H1 (cell line): ENCODE measurements at regions not wholly inside any gene's neighbourhood (a gene's known extent, or its start where the extent isn't known, plus 50 kb on each side); places are given as distances from the start of the nearest gene placed in this dataset.

ENCODE experiments used
- CTCF ChIA-PET: fragments of 300-600 bp; sonication (Branson Sonifier 250); formaldehyde crosslinking; loops from one replicate; lab custom pipeline; 2021; ENCODE audit not compliant: partially characterized antibody; lab: Charles Lee
- POLR2A ChIA-PET: fragments of 300-600 bp; sonication (Branson Sonifier 250); formaldehyde crosslinking; loops from one replicate; lab custom pipeline; 2021; ENCODE audit warnings: inconsistent platforms; ENCODE audit not compliant: partially characterized antibody; lab: Charles Lee
- DNase-seq, 2 experiments: peaks; one replicate each; pipeline versions ENCODE4 v3.0.0 to v3.0.0-alpha.2; 2010 to 2022; ENCODE audit warnings: low spot score in 2 of 2, low read depth in 1 of 2, mixed read lengths in 1 of 2
- FAIRE-seq: peaks from 2 replicates; lab custom pipeline; 2011; peaks lifted over from hg19 to GRCh38; lab: Jason Lieb, UNC
- H2AFZ ChIP-seq: 2 replicates; pipeline ENCODE4 v1.8.1; 2012; ENCODE audit warnings: low read length, inconsistent platforms
- H2AK5ac ChIP-seq: 2 replicates; pipeline ENCODE4 v1.6.1; 2013; ENCODE audit warnings: low read depth, low read length
- H2BK120ac ChIP-seq: replicated peaks from 2 replicates; pipeline ENCODE3; 2013; ENCODE audit warnings: low read depth, low read length, inconsistent platforms
- H2BK12ac ChIP-seq: 2 replicates; pipeline ENCODE4 v1.6.1; 2013; ENCODE audit warnings: low read depth, low read length
- H2BK15ac ChIP-seq: 2 replicates; pipeline ENCODE4 v1.6.1; 2013; ENCODE audit warnings: low read length
- H2BK20ac ChIP-seq: 2 replicates; pipeline ENCODE4 v1.6.1; 2013; ENCODE audit warnings: low read length
- H2BK5ac ChIP-seq: 2 replicates; pipeline ENCODE4 v1.6.1; 2013; ENCODE audit warnings: low read depth, low read length
- H3K14ac ChIP-seq: 2 replicates; pipeline ENCODE4 v1.6.1; 2013; ENCODE audit warnings: inconsistent platforms; ENCODE audit not compliant: insufficient read length
- H3K18ac ChIP-seq: 2 replicates; pipeline ENCODE4 v1.6.1; 2013; ENCODE audit warnings: low read length; ENCODE audit errors: extremely low read depth
- H3K23ac ChIP-seq: 2 replicates; pipeline ENCODE4 v1.6.1; 2013; ENCODE audit warnings: inconsistent platforms; ENCODE audit not compliant: insufficient read length
- H3K23me2 ChIP-seq: 2 replicates; pipeline ENCODE4 v1.6.1; 2013; ENCODE audit warnings: low read depth, low read length
- H3K27ac ChIP-seq: 2 replicates; pipeline ENCODE4 v1.6.1; 2011; ENCODE audit warnings: low read depth, low read length, inconsistent platforms
- H3K27me3 ChIP-seq, 4 experiments: replicated peaks in 1 of 4; 1 replicate in 1 of 4; 2 replicates in 3 of 4; pipeline versions ENCODE4 v1.6.1 to v1.8.1; 2011 to 2013; ENCODE audit warnings: low read length in 3 of 4, mild to moderate bottlenecking in 3 of 4, inconsistent platforms in 2 of 4, mixed read lengths in 2 of 4, moderate library complexity in 1 of 4; ENCODE audit not compliant: control insufficient read depth in 3 of 4, insufficient read depth in 3 of 4; ENCODE audit errors: extremely low read depth in 1 of 4
- H3K36me3 ChIP-seq, 4 experiments: 2 replicates each; pipeline versions ENCODE4 v1.6.1 to v1.8.1; 2011 to 2013; ENCODE audit warnings: mild to moderate bottlenecking in 4 of 4, low read length in 3 of 4, moderate library complexity in 2 of 4, control low read depth in 1 of 4, inconsistent platforms in 1 of 4; ENCODE audit not compliant: insufficient read depth in 4 of 4, control insufficient read depth in 2 of 4
- H3K4ac ChIP-seq: replicated peaks from 2 replicates; pipeline ENCODE3; 2013; ENCODE audit warnings: low read length, low read depth, mixed read lengths, inconsistent platforms; ENCODE audit not compliant: insufficient read length
- H3K4me1 ChIP-seq, 4 experiments: replicated peaks in 1 of 4; 1 replicate in 1 of 4; 2 replicates in 3 of 4; pipeline versions ENCODE4 v1.6.1 to v1.8.1; 2011 to 2013; ENCODE audit warnings: low read length in 3 of 4, inconsistent platforms in 2 of 4, mixed read lengths in 1 of 4; ENCODE audit not compliant: insufficient read depth in 4 of 4, control insufficient read depth in 3 of 4
- H3K4me2 ChIP-seq, 2 experiments: 2 replicates each; pipeline versions ENCODE4 v1.6.1 to v1.8.1; 2011 to 2013; ENCODE audit warnings: low read depth in 2 of 2, low read length in 2 of 2, control low read depth in 1 of 2, inconsistent platforms in 1 of 2, mild to moderate bottlenecking in 1 of 2; ENCODE audit not compliant: insufficient read depth in 1 of 2
- H3K4me3 ChIP-seq, 4 experiments: fragments of 200-600, 300-600 bp in 1 of 4; sonication (generic), shearing (Covaris generic), sonication (Bioruptor Twin) in 1 of 4; 2 replicates each; pipeline versions ENCODE4 v1.5.1 to v1.8.1; 2011 to 2016; ENCODE audit warnings: low read length in 4 of 4, low read depth in 3 of 4, control low read depth in 2 of 4, inconsistent platforms in 2 of 4, mild to moderate bottlenecking in 2 of 4, mixed read lengths in 1 of 4, moderate library complexity in 1 of 4; ENCODE audit not compliant: insufficient read depth in 2 of 4; ENCODE audit errors: extremely low read depth in 1 of 4
- H3K56ac ChIP-seq: replicated peaks from 2 replicates; pipeline ENCODE3; 2013; ENCODE audit warnings: low read depth, mild to moderate bottlenecking, mixed read lengths, low read length, inconsistent platforms; ENCODE audit not compliant: insufficient read length
- H3K79me1 ChIP-seq: 2 replicates; pipeline ENCODE4 v1.6.1; 2013; ENCODE audit warnings: low read depth, low read length, control low read depth
- H3K79me2 ChIP-seq, 2 experiments: 2 replicates each; pipeline versions ENCODE4 v1.6.1 to v1.8.1; 2012 to 2013; ENCODE audit warnings: low read length in 2 of 2, mild to moderate bottlenecking in 2 of 2, inconsistent platforms in 1 of 2; ENCODE audit not compliant: insufficient read depth in 2 of 2, control insufficient read depth in 1 of 2
- H3K9ac ChIP-seq, 4 experiments: replicated peaks in 1 of 4; 1 replicate in 1 of 4; 2 replicates in 3 of 4; pipeline versions ENCODE4 v1.6.1 to v1.8.1; 2011 to 2013; ENCODE audit warnings: low read depth in 3 of 4, low read length in 3 of 4, control low read depth in 2 of 4, mild to moderate bottlenecking in 2 of 4, moderate library complexity in 2 of 4, inconsistent platforms in 1 of 4; ENCODE audit errors: extremely low read depth in 1 of 4
- H3K9me3 ChIP-seq, 2 experiments: 2 replicates each; pipeline versions ENCODE4 v1.6.1 to v1.8.1; 2012 to 2013; ENCODE audit warnings: mild to moderate bottlenecking in 2 of 2, moderate library complexity in 2 of 2, control low read depth in 1 of 2, inconsistent platforms in 1 of 2, low read depth in 1 of 2, low read length in 1 of 2, mixed read lengths in 1 of 2; ENCODE audit not compliant: insufficient read depth in 2 of 2
- H4K20me1 ChIP-seq, 2 experiments: replicated peaks in 1 of 2; 2 replicates each; pipeline versions ENCODE3 to v1.8.1; 2011 to 2013; ENCODE audit warnings: inconsistent platforms in 2 of 2, low read length in 2 of 2, mild to moderate bottlenecking in 1 of 2; ENCODE audit not compliant: insufficient read depth in 2 of 2, control insufficient read depth in 1 of 2
- H4K5ac ChIP-seq: 2 replicates; pipeline ENCODE4 v1.6.1; 2013; ENCODE audit warnings: low read length, low read depth, mixed read lengths, inconsistent platforms; ENCODE audit not compliant: insufficient read length
- H4K8ac ChIP-seq: 2 replicates; pipeline ENCODE4 v1.8.0; 2013; ENCODE audit warnings: mild to moderate bottlenecking, moderate library complexity, low read length, inconsistent platforms; ENCODE audit not compliant: insufficient read depth; ENCODE audit errors: extremely low read depth
- H4K91ac ChIP-seq: replicated peaks from 2 replicates; pipeline ENCODE3; 2013; ENCODE audit warnings: low read length, mixed read lengths, inconsistent platforms; ENCODE audit not compliant: insufficient read length
- BCL11A ChIP-seq, 2 experiments: IDR thresholded peaks; one replicate each; pipeline ENCODE4 v1.6.1; 2011; ENCODE audit warnings: low read depth in 2 of 2, low read length in 2 of 2, mild to moderate bottlenecking in 2 of 2
- CEBPB ChIP-seq: IDR thresholded peaks from 2 replicates; pipeline ENCODE4 v1.6.1; 2012; ENCODE audit warnings: low read depth, low read length
- CHD2 ChIP-seq: IDR thresholded peaks from 2 replicates; pipeline ENCODE4 v1.6.1; 2012; ENCODE audit warnings: low read length, improper control_type of control experiment
- CREB1 ChIP-seq: IDR thresholded peaks from 2 replicates; pipeline ENCODE4 v1.6.1; 2012; ENCODE audit warnings: inconsistent platforms
- CTBP2 ChIP-seq: IDR thresholded peaks from 2 replicates; pipeline ENCODE4 v1.7.0; 2011; ENCODE audit warnings: borderline replicate concordance, mild to moderate bottlenecking, moderate library complexity, mixed read lengths, low read length; ENCODE audit not compliant: insufficient read depth, insufficient read length
- NRF1 ChIP-seq: IDR thresholded peaks from 2 replicates; pipeline ENCODE4 v1.6.1; 2011; ENCODE audit warnings: mild to moderate bottlenecking, low read depth, low read length, improper control_type of control experiment
- PHF8 ChIP-seq: fragments of 200-600 bp; sonication (generic); conservative IDR thresholded peaks from 2 replicates; pipeline ENCODE4 v1.7.1; 2012; ENCODE audit warnings: low read depth, mild to moderate bottlenecking, inconsistent platforms, low read length, moderate library complexity
- RNF2 ChIP-seq: fragments of 200-900, 300-1000 bp; sonication (generic); IDR thresholded peaks from 2 replicates; pipeline ENCODE4 v1.7.1; 2016; ENCODE audit warnings: borderline replicate concordance, low read depth, mild to moderate bottlenecking, antibody characterized with exemption, low read length; ENCODE audit not compliant: poor library complexity, severe bottlenecking; ENCODE audit errors: missing control alignments
- RXRA ChIP-seq: IDR thresholded peaks from 2 replicates; pipeline ENCODE4 v1.6.1; 2011; ENCODE audit warnings: low read depth, mild to moderate bottlenecking, low read length, moderate library complexity; ENCODE audit not compliant: insufficient read depth
- SIX5 ChIP-seq: IDR thresholded peaks from 2 replicates; pipeline ENCODE4 v1.6.1; 2011; ENCODE audit warnings: mild to moderate bottlenecking, low read depth, low read length
- TAF7 ChIP-seq: optimal IDR thresholded peaks from 2 replicates; pipeline ENCODE3; 2011; ENCODE audit warnings: low read depth, mild to moderate bottlenecking, inconsistent platforms, low read length, moderate library complexity, borderline replicate concordance
- WGBS, 2 experiments: shearing (Covaris generic) in 1 of 2; methylation state at CpG; one replicate each; pipeline versions ENCODE4 v1.1.6 to v1.1.7; 2013 to 2015; ENCODE audit warnings: low lambda C conversion rate in 2 of 2, mixed read lengths in 2 of 2, inconsistent platforms in 1 of 2, low coverage in 1 of 2, missing lambda C conversion rate in 1 of 2; ENCODE audit not compliant: insufficient replicate concordance in 2 of 2, insufficient coverage in 1 of 2, insufficient read length in 1 of 2; ENCODE audit errors: extremely low coverage in 1 of 2, missing lambda C conversion rate in 1 of 2; 5-methylcytosine and 5-hydroxymethylcytosine counted together
- TF ChIP-seq, protein P1 (sequence below): IDR thresholded peaks from 2 replicates; pipeline ENCODE4 v1.6.1; 2011; ENCODE audit warnings: low read length, improper control_type of control experiment

DNA sequence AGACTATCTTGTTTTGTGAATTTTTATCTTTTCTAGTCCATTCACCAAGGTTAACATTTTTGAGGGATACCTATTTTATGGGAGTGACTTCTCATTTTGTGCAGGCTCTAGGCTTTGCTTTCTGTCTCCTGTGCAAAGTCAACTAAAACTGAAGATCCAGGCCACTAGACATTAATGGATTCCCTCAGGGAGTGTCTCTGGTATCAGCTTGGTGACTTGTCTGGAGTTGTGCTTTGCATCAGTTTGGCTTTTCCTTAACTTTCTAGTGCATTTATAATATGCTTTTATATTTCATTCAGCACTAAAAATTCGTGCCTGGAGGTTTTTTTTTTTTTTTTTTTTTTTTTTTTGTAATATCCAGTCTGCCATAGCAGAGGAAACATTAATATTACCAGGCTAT lies 144.2 kb downstream of the YIPF5 start:
- Histone ChIP-seq H3K23ac (no peak overlapping the region), H2BK120ac (no peak overlapping the region), H3K18ac (no peak overlapping the region), H3K9me3 (peaks cover 0 to 3% of the 10 kb centered on the region in 2 experiments; a peak in 1 of 4 replicates), H2BK5ac (no peak overlapping the region), H3K4ac (no peak overlapping the region), H2BK12ac (no peak overlapping the region), H3K14ac (no peak overlapping the region)
- POLR2A ChIA-PET = no interaction called here
- no peak for TF ChIP-seq PHF8
- no peak for TF ChIP-seq BCL11A (IDR thresholded peaks at IDR 0.05; ENCODE audit: low read depth in 2 of 2, low read length in 2 of 2)
- no peak for TF ChIP-seq CTBP2
- TF ChIP-seq, protein P1, sequence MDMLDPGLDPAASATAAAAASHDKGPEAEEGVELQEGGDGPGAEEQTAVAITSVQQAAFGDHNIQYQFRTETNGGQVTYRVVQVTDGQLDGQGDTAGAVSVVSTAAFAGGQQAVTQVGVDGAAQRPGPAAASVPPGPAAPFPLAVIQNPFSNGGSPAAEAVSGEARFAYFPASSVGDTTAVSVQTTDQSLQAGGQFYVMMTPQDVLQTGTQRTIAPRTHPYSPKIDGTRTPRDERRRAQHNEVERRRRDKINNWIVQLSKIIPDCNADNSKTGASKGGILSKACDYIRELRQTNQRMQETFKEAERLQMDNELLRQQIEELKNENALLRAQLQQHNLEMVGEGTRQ = no peak
- no peak for TF ChIP-seq RNF2
- no peak for TF ChIP-seq CREB1
- no peak for TF ChIP-seq CHD2
- no peak for TF ChIP-seq RXRA
- TF ChIP-seq TAF7 = no peak
- TF ChIP-seq NRF1 = no peak
- TF ChIP-seq SIX5 = no peak
- no peak for TF ChIP-seq CEBPB
- TF ChIP-seq, all 59 proteins: peak for 0
- Histone ChIP-seq H3K4me3 (no peak overlapping the region), H3K27ac (no peak overlapping the region), H3K36me3 (no peaks in the 10 kb centered on the region), H3K79me2 (no peaks in the 10 kb centered on the region), H4K20me1 (no peaks in the 10 kb centered on the region), H3K9ac (no peak overlapping the region), H2AK5ac (no peak overlapping the region), H4K8ac (no peak overlapping the region), H3K4me1 (no peaks in the 10 kb centered on the region), H2BK15ac (no peak overlapping the region), H3K4me2 (no peak overlapping the region), H3K27me3 (no peaks in the 10 kb centered on the region), H3K79me1 (no peaks in the 10 kb centered on the region), H3K23me2 (no peaks in the 10 kb centered on the region), H4K91ac (no peak overlapping the region), H3K56ac (no peak overlapping the region), H2AFZ (no peak overlapping the region), H2BK20ac (no peak overlapping the region), H4K5ac (no peak overlapping the region)
- WGBS, 2 experiments = 13% methylated on average over 1 of the region's 1 CpG; no CpG with 5 or more reads in 1 of the 2 experiments
- FAIRE-seq (no peak), DNase-seq (no peak)
- CTCF ChIA-PET = interaction anchor here (0.7 kb wide), 2 partner anchors 8 to 14 kb away, joined by 3 to 4 read pairs; no protein-coding TSS in a partner anchor
